ENCODE measurements at regions not wholly inside any gene's neighbourhood (a gene's known extent, or its start where the extent isn't known, plus 50 kb on each side); places are given as distances from the start of the nearest gene placed in this dataset.

DNA sequence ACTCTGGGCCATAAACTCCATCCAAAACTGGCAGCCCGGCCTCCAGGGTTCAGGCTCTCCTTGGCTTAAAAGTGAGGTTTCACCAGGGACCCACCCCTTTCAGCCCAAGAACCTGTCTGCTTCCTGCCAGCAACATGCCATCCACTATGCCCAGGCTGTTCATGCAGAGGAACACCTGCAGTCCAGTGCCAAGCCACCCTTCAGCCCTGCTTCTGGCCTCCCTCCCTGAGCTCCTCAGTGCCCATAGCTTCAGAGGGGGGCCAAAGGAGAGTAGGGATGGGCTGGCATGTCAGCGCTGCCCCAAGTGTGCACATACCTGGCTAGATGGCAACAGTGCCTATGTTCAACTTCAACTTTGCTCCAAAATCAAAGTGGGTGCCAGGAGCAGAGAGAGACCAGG lies 166.9 kb upstream of the MRPS30 start:
- no peak for TF ChIP-seq CTCF (IDR thresholded peaks at IDR 0.05; ENCODE audit: low read depth, low read length, poor library complexity, severe bottlenecking)
- no peak for TF ChIP-seq EZH2phosphoT487 (IDR thresholded peaks at IDR 0.05; ENCODE audit: borderline replicate concordance, low read length)

All from DOHH2 (cell line).